Stimulated activated CD4-positive, alpha-beta T cell treated with anti-CD3 and anti-CD28 coated beads, Interleukin-4, amount 100 ng/mL, for 48 hours (primary cell): ENCODE measurements at regions not wholly inside any gene's neighbourhood (a gene's known extent, or its start where the extent isn't known, plus 50 kb on each side); places are given as distances from the start of the nearest gene placed in this dataset.

Source experiments
- DNase-seq, 2 donors: peaks; one replicate each; pipeline ENCODE4 v3.0.0-alpha.2; 2020; ENCODE audit warnings: low read depth in 2 of 2

GRCh38 chr21:27704567-27705166 is 737.8 kb upstream of the ADAMTS5 start:
- DNase-seq, result no peak

GRCh38 chr21:27703791-27704190 is 736.9 kb upstream of the ADAMTS5 start:
- no peak for DNase-seq

GRCh38 chr21:27700974-27701614 is 734.2 kb upstream of the ADAMTS5 start:
- DNase-seq, result peak; percentile 51 to 57

GRCh38 chr21:27695246-27695645 is 728.4 kb upstream of the ADAMTS5 start:
- no peak for DNase-seq

GRCh38 chr21:27694667-27695066 is 727.8 kb upstream of the ADAMTS5 start:
- DNase-seq, result no peak

GRCh38 chr21:27693376-27693775 is 726.5 kb upstream of the ADAMTS5 start:
- DNase-seq, result no peak

- DNase-seq, result no peak
Observed at GRCh38 chr21:27691516-27691915, 724.6 kb upstream of the ADAMTS5 start.

GRCh38 chr21:27691006-27691405 is 724.1 kb upstream of the ADAMTS5 start:
- DNase-seq, result no peak

GRCh38 chr21:27690426-27690825 is 723.5 kb upstream of the ADAMTS5 start:
- no peak for DNase-seq

GRCh38 chr21:27688773-27689172 is 721.9 kb upstream of the ADAMTS5 start:
- no peak for DNase-seq

GRCh38 chr21:27683292-27683691 is 716.4 kb upstream of the ADAMTS5 start:
- DNase-seq, result no peak

GRCh38 chr21:27681841-27682240 is 715.0 kb upstream of the ADAMTS5 start:
- no peak for DNase-seq

GRCh38 chr21:27681038-27681437 is 714.1 kb upstream of the ADAMTS5 start:
- DNase-seq, result no peak

GRCh38 chr21:27680181-27680580 is 713.3 kb upstream of the ADAMTS5 start:
- DNase-seq, result no peak

GRCh38 chr21:27678511-27678910 is 711.6 kb upstream of the ADAMTS5 start:
- DNase-seq, result no peak

- no peak for DNase-seq
Observed at GRCh38 chr21:27677546-27677945, 710.7 kb upstream of the ADAMTS5 start.

GRCh38 chr21:27675306-27675705 is 708.4 kb upstream of the ADAMTS5 start:
- no peak for DNase-seq

GRCh38 chr21:27674041-27674615 is 707.2 kb upstream of the ADAMTS5 start:
- no peak for DNase-seq

- no peak for DNase-seq
Observed at GRCh38 chr21:27673581-27673980, 706.7 kb upstream of the ADAMTS5 start.

- no peak for DNase-seq
Observed at GRCh38 chr21:27671207-27671606, 704.3 kb upstream of the ADAMTS5 start.

- no peak for DNase-seq
Observed at GRCh38 chr21:27653481-27653880, 686.6 kb upstream of the ADAMTS5 start.

GRCh38 chr21:27649762-27650161 is 682.9 kb upstream of the ADAMTS5 start:
- DNase-seq, result no peak

GRCh38 chr21:27649323-27649722 is 682.4 kb upstream of the ADAMTS5 start:
- DNase-seq, result no peak
